GM12878 (cell line): ENCODE measurements at regions not wholly inside any gene's neighbourhood (a gene's known extent, or its start where the extent isn't known, plus 50 kb on each side); places are given as distances from the start of the nearest gene placed in this dataset.

Experiments used
- CEBPZ ChIP-seq: fragments of 150-350 bp; IDR thresholded peaks from 2 replicates; pipeline ENCODE4 v1.6.1; 2016; ENCODE audit warnings: low read depth, low read length
- CHD2 ChIP-seq: IDR thresholded peaks from 2 replicates; pipeline ENCODE4 v1.6.1; 2011; ENCODE audit warnings: low read depth, low read length, improper control_type of control experiment, borderline replicate concordance
- EP300 ChIP-seq, 2 experiments: fragments of 150-350 bp in 1 of 2; IDR thresholded peaks; 2 replicates each; pipeline ENCODE4 v1.6.1; 2011 to 2012; ENCODE audit warnings: low read depth in 2 of 2, low read length in 2 of 2, borderline replicate concordance in 1 of 2, improper control_type of control experiment in 1 of 2, inconsistent platforms in 1 of 2; ENCODE audit not compliant: control insufficient read depth in 1 of 2
- EZH2 ChIP-seq: IDR thresholded peaks from 2 replicates; pipeline ENCODE4 v1.6.1; 2012; ENCODE audit warnings: low read depth, mild to moderate bottlenecking, control low read depth, inconsistent platforms, low read length, borderline replicate concordance; ENCODE audit not compliant: control insufficient read depth
- POLR2A ChIP-seq: IDR thresholded peaks from 2 replicates; pipeline ENCODE4 v1.6.1; 2011; ENCODE audit warnings: low read depth, mild to moderate bottlenecking, low read length
- TCF12 ChIP-seq: IDR thresholded peaks from 2 replicates; pipeline ENCODE4 v1.6.1; 2011; ENCODE audit warnings: low read depth, mild to moderate bottlenecking, low read length
- YY1 ChIP-seq: IDR thresholded peaks from 2 replicates; pipeline ENCODE4 v1.6.1; 2011; ENCODE audit warnings: low read depth, mild to moderate bottlenecking, low read length
- ZNF274 ChIP-seq: IDR thresholded peaks from one replicate; pipeline ENCODE4 v1.8.0; 2011; ENCODE audit not compliant: insufficient read length, insufficient read depth
- TF ChIP-seq, protein P1 (sequence below): fragments of 450-650 bp; IDR thresholded peaks from 2 replicates; pipeline ENCODE4 v1.6.1; 2017; ENCODE audit warnings: mild to moderate bottlenecking
- TF ChIP-seq, protein P2 (sequence below), 3 experiments: IDR thresholded peaks in 2 of 3; conservative IDR thresholded peaks in 1 of 3; 2 replicates each; pipeline ENCODE4 v1.5.1; 2011; ENCODE audit warnings: low read depth in 3 of 3, low read length in 3 of 3, mild to moderate bottlenecking in 3 of 3, control low read depth in 2 of 3, moderate library complexity in 2 of 3, inconsistent platforms in 1 of 3, mixed read lengths in 1 of 3; ENCODE audit not compliant: control insufficient read depth in 2 of 3, insufficient read depth in 1 of 3; ENCODE audit errors: extremely low read depth in 1 of 3

GRCh38 chr4:30817447-30817846, 97.3 kb downstream of the PCDH7 start:
- no peak for TF ChIP-seq TCF12
- TF ChIP-seq, protein P1, sequence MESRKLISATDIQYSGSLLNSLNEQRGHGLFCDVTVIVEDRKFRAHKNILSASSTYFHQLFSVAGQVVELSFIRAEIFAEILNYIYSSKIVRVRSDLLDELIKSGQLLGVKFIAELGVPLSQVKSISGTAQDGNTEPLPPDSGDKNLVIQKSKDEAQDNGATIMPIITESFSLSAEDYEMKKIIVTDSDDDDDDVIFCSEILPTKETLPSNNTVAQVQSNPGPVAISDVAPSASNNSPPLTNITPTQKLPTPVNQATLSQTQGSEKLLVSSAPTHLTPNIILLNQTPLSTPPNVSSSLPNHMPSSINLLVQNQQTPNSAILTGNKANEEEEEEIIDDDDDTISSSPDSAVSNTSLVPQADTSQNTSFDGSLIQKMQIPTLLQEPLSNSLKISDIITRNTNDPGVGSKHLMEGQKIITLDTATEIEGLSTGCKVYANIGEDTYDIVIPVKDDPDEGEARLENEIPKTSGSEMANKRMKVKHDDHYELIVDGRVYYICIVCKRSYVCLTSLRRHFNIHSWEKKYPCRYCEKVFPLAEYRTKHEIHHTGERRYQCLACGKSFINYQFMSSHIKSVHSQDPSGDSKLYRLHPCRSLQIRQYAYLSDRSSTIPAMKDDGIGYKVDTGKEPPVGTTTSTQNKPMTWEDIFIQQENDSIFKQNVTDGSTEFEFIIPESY: no peak
- no peak for TF ChIP-seq EP300 (IDR thresholded peaks at IDR 0.05; ENCODE audit: borderline replicate concordance in 1 of 2, control insufficient read depth in 1 of 2, low read depth in 2 of 2, low read length in 2 of 2)
- no peak for TF ChIP-seq POLR2A
- TF ChIP-seq ZNF274: no peak
- TF ChIP-seq, protein P2, sequence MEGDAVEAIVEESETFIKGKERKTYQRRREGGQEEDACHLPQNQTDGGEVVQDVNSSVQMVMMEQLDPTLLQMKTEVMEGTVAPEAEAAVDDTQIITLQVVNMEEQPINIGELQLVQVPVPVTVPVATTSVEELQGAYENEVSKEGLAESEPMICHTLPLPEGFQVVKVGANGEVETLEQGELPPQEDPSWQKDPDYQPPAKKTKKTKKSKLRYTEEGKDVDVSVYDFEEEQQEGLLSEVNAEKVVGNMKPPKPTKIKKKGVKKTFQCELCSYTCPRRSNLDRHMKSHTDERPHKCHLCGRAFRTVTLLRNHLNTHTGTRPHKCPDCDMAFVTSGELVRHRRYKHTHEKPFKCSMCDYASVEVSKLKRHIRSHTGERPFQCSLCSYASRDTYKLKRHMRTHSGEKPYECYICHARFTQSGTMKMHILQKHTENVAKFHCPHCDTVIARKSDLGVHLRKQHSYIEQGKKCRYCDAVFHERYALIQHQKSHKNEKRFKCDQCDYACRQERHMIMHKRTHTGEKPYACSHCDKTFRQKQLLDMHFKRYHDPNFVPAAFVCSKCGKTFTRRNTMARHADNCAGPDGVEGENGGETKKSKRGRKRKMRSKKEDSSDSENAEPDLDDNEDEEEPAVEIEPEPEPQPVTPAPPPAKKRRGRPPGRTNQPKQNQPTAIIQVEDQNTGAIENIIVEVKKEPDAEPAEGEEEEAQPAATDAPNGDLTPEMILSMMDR (IDR thresholded peaks at IDR 0.05 in 2 of 3, conservative IDR thresholded peaks at IDR 0.05 in 1 of 3; ENCODE audit: control insufficient read depth in 2 of 3, extremely low read depth in 1 of 3, insufficient read depth in 1 of 3, low read depth in 3 of 3, low read length in 3 of 3): no peak
- TF ChIP-seq YY1: no peak
- no peak for TF ChIP-seq CEBPZ
- no peak for TF ChIP-seq EZH2
- TF ChIP-seq CHD2: no peak
